HuH-7 (cell line): ENCODE measurements at regions not wholly inside any gene's neighbourhood (a gene's known extent, or its start where the extent isn't known, plus 50 kb on each side); places are given as distances from the start of the nearest gene placed in this dataset.

Experiments used
- DNase-seq: peaks from one replicate; pipeline ENCODE4 v3.0.0; 2011; ENCODE audit warnings: low spot score

DNA sequence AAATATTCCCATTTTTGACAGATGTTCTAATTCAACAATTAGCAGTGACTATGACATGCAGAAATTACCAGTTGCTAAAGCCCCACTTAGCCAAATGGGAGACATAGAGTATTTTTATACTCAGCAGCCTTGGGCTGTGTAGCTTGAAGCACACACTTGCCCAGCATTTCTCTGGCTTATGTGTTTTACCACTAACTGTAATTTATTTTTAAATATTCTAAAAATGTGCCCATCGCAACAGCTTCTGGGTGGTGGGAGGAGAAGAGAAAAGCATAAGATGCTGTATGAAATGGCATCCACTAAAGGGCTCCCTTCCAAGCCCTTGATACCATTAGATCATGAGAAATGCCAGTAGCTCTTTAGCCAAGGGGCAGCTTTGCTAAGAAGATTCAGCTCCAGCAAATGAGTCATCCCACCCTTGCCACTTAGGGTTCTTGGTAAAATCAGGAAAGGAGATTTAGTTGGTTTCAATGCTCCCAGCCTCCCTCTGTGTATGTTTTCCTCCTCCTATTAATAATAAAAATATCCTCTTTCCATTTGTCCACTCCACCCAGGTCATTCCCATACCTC, 462.7 kb upstream of the DEPDC1 start:
- no peak for DNase-seq

DNA sequence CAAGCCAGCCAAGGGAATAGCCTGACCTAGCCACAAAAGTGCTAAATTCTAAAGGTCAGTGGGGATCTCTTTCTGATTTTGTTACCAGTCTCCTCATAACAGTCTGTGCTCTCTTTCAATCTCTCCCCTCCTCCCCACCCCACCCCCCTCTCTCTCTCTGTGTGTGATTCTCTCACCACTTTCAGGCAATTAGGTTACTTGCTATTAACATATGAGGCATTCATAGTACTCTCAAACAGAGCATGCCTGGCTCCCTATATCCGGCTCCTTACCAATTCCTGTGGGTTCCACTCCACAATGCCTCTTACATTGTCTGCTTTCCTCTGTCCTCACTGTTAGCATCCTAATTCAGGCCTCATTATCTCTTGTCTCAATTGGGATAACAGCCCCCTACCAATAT, 464.3 kb upstream of the DEPDC1 start:
- DNase-seq: no peak

DNA sequence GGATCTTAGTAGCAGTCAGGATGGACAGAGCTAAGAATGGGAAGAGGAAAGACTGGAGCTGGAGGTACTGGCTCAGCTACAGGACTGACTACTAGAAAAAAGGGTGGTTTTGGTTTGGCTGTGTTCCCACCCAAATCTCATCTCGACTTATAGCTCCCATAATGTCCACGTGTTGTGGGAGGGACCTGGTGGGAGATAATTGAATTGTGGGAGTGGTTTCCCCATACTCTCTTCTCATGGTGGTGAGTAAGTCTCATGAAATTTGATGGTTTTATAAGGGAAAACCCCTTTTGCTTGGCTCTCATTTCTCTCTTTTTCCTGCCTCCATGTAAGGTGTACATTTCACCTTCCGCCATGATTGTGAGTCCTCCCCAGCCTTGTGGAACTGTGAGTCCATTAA, 466.5 kb upstream of the DEPDC1 start:
- DNase-seq: no peak

DNA sequence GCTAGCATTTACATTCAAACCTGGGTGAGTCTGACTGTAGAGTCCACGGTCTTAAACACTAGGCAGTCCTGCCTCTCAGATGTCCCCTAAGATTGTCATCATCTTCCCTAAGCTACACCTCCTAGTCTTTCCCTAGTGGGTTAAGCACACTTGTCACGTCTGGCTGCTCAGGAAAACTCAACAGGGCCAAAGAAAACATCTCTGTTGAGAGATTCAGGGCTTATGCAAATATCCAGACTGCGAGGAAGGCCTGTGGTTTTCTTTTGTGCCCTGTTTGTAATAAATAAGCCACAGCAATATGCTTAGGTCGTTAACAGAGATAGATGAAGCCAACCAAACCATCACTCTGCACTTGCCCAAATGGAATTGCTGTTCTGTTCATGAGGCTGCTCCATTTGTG, 472.6 kb upstream of the DEPDC1 start:
- DNase-seq: no peak

DNA sequence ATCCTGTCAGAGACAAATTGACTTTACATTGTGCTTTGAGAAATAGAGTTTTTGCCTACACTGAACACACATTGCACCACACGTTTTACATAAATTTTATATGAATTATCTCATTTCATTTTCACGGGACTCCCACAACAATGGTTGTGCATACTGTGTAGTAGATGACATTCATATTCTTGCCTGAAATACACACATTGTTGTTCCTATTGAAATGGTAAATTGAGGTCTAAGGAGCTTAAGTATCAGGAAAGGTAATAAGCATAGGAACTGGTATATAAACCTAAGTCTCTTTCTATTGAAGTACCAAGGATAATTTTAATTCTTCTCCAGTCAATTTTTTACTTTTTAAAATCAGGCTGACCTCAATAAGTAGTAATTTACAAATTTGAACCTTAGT, 473.7 kb upstream of the DEPDC1 start:
- DNase-seq: no peak

DNA sequence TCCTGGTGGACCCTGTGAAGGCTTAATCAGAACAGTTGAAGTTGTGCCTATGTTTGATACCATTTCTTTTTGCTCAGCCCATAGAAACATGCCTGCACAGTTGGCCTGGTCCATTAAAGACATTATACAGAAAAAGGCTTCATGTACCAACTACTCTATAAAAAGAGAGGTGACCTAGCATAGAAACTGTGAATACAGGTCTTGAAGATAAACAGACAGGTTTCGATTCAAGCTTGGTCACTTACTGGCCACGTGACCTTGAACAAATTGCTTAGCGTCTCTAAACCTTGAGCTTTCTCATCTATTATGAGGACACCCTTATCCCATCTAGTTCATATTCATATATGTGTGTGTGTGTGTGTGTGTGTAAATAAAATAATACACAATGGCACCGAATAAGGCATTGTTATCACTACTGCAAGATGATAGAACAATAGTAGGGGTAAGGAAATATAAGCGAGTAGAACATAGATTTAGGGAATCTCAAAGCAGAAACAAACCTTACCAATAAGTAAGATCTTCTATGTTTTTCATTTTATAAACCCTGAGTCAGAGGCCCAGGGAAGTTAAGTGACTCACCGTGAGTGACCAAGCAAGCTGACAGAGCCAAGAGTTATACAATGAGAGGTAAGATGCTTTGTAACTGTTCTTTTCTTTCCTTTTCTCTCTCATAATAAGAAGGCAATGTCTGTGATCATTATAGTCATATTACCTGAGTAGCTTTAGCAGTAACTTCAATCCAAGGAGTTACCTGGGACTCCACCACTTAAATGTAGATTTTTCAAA, 476.8 kb upstream of the DEPDC1 start:
- no peak for DNase-seq

DNA sequence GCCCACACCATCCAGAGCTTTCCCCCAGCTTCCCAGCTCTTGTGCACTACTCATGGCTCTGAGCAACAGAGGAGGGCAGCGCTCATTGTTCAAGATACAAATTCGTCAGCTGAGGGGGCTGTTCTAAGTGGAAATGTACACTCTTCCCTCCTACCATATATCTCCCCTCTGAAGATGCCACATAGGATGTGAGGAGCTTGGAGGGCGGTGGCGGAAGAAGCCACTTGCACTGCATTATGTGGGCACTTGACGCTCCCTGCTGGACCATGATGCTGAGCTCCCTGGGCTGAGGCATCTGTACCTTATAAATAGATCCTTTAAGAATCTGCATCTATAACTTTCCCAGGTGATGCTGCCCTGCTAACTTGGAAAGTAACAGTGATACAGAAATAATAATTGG, 477.6 kb upstream of the DEPDC1 start:
- DNase-seq: no peak

DNA sequence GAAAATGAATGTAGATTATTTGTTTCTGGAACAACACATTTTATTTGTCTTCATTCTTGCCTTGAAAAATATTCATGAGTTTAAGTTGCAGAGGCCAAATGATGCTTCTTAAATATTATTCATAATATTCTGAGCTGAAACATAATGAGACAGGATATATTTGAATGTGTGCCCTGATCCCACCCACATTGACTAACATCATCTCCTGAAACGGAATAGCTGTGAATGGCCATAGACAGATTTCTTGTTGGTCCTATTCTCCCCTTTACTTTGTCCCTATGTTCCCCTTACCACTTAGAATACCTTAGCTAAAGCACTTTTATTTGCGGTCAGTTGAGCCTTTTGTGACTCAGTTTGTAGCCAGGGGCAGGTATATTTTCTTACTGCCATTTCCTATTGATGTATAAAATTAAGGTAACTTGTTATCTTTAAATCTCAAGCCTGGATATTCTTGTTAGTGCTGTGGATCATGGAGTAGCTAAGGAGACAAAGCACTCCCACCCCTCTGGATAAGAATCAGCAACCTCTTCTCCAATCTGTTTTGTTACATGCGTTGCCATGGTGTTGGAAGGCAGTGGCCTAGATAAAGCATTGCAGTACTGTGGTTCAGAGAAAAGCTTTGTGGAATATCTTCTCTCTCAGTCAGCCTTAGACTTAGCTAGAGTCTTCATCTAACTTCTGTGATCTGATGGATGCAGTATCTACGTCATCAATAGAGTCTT, 478.5 kb upstream of the DEPDC1 start:
- no peak for DNase-seq

DNA sequence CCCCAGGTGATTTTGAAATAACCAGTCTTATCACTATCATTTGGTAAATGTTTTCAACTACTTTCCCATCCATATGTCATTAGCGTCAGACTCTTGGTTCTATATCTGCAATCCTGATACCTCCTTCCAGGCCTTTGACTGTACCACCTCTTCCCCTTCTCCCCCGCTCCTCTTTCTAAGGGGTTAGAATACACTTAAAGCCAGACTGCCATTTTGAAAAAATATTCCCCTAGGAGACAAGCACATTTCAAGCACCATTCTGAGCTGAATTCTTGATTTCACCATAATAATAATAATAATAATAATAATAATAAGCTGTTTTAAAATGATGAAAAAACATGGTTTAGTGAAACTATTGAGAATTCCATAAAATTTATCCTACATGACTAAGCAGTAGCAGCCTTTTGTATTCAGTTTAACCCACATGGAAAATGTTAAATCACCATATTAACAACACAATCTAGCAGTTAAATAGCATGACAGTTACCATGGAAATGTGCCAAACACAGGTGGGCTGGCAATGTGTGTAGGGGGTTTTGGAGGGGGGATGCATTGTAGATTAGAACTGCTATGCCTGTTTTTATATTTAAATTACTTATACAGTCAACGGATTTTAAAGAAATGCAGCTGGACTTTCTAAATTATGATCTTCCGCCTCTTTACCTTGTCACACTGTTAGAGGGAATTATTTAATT, 480.2 kb upstream of the DEPDC1 start:
- no peak for DNase-seq

DNA sequence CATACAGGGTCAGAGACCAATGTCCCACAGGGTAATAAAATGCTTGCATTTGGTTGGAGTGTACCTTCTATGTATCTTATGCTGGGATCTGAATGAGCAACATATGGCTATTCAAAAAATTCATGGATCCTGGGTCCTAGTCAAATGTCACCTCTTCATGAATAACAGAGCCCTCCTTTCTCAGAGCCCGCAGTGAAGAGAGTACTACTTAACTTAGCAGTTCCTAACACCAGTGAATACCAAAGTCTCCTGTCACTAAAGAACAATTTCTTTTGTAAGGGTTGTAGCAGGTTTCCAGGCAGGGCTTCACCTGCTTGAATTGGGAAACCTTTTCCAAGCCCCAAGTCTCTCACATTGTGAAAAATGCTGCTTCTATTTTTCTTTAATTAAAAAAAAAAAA, 483.0 kb upstream of the DEPDC1 start:
- DNase-seq: no peak

DNA sequence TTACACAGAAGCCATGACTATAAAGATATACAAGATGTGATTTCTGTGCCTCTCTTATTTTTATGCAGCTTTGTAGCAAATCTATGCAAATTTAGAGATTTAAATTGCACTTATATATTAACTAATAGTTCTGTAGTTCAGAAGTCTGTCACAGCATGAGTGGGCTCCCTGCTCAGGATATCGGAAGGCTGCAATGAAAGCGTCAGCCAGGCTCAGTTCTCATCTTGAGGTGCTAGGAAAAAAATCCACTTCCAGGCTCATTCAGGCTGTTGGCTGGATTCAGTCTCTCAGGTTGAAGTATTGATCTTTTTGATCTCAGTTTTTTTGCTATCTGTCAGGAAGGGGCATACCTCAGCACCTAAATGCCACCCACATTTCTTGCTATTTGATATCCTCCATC, 487.4 kb upstream of the DEPDC1 start:
- no peak for DNase-seq

DNA sequence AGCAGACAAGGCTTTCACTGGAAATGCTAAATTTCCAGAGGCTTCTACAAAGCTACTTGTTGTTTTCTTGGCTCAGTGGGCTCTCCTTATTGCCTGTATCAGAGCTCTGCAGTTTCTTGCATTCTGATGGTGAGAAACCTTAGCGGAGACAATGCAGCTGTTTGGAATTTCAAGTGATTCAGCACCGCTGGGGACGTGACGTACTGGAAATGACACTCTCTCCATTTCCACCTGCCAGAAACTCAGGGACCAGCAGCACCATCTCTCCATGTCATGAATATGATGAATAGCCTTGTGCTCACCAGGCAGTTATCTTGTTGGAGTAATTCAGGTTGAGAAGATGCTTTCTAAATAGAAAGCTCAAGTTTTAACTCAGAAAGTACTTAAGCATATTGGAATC, 497.2 kb upstream of the DEPDC1 start:
- DNase-seq: no peak

DNA sequence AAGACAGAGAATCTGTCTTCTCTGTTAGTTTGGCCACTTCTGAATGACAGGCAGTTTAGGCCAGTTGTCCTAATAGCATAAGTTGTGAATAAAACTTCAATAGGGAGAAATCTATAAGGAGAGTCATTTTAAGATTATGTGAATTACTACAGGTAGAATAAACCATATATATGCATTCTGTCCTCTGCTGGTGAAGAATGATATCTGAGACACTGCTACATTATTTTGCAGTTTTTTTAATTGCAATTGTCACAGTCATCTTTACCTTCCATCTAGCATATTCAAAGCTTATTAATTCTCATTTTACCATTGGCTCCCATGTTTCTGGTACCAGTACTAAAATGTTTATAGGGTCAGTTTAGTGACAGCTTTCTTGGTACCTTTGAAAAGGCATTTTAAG, 519.6 kb upstream of the DEPDC1 start:
- no peak for DNase-seq

DNA sequence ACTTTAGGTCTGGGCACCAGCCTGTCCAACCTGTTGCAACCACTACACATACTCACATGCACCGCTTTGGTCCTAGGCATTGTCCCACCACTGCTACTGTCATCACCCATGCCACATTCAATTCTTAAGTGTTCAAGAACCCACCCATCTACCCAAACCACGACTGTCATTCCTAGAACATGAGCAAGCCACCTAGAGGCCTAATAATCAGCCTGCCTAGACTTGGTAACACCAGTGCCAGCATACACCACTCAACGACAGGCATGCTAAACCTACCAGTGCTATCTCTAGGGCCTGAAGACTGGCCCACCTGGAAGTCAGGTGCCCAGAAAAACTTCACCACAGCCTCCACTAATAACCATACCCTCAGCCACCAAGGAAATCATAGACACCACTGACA, 532.8 kb upstream of the DEPDC1 start:
- DNase-seq: no peak

DNA sequence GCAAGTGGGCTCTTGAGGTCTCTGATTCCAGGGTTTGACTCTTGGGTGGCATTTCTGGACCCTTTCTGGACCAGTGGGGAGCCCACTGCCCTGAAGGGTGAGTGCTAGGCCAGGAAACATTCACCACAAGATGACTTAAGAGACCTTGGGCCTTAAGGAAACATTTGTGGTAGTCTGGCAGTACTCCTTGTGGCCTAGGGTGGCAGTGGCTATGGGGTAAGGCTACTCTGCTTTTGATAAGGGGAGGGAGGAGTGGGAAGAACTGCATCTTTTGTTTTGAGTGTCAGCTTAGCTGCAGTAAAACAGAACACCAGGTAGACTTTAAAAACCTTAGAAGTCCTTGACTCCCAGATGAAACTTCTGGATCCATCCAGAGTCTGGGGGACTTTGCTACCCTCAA, 529.3 kb upstream of the LRRC7 start:
- DNase-seq: no peak

DNA sequence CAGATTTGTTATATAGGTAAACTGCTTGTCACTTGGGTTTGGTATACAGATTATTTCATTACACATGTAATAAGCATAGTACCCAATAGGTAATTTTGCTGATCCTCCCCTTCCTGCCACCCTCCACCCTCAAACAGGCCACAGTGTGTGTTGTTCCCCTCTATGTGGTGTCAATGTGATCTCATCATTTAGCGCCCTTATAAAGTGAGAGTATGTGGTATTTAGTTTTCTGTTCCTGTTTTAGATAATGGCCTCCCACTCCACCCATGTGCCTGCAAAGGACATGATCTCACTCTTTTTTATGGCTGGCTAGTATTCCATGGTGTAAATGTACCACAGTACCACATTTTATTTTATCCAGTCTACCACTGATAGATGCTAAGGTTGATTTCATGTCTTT, 522.1 kb upstream of the LRRC7 start:
- no peak for DNase-seq

DNA sequence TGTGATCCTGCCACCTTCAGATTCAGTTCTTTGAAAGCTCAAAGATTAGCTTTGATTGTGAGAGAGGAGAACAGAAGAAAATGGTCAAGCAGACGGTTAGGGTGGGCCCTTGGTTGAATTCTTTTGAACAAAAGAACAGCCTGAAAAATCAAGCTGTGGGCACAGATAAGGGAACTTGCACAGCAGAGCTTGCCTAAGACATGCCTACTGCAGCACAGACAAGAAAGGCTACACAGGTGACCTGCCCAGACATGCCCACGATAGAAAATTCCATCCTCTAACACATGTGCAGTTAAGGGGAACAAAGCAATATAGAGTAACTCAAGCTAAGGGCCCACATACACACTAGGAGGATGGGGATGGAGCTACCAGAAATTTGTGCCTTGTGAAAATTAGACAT, 512.5 kb upstream of the LRRC7 start:
- no peak for DNase-seq

DNA sequence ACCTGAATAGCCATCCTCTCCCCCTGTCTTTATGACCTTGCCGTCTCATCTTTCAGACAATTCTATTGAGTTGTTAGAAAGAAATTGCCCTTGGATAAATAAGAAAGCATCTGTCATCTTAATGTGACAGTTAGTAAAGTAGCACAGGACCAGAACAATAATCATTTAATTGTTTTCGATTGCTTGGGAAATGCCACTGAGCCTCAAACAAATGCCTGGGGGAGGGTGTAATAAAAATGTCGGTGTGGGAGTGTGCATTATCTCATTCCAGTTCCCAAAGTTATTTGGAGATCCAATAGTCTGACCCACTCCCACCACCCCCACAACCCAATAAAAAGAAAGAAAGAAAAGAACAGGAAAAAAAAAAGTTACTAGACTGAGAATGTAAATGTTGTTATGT, 509.3 kb upstream of the LRRC7 start:
- DNase-seq: no peak

DNA sequence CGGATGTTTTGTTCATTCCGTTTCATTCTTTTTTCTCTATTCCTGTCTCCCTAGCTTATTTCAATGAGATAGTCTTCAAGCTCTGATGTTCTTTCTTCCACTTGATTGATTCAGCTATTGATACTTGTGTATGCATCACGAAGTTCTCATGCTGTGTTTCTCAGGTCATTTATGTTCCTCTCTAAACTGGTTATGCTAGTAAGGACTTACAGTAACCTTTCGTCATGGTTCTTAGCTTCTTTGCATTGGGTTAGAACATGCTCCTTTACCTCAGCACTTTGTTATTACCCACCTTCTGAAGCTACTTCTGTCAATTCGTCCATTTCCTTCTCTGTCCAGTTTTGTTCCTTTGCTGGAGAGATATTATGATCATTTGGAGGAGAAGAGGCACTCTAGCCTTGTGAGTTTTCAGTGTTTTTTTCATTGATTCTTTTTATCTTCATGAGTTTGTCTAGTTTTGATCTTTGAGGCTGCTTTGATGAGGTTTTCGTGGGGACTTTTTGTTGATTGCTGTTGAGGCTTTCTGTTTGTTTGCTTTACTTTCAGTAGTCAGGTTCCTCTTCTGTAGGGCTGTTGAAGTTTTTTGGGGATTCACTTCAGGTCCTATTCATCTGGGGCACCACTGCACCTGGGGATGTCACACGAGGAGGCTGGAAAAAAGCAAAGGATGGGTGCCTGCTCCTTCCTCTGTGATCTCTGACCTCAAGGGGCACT, 496.9 kb upstream of the LRRC7 start:
- DNase-seq: no peak

DNA sequence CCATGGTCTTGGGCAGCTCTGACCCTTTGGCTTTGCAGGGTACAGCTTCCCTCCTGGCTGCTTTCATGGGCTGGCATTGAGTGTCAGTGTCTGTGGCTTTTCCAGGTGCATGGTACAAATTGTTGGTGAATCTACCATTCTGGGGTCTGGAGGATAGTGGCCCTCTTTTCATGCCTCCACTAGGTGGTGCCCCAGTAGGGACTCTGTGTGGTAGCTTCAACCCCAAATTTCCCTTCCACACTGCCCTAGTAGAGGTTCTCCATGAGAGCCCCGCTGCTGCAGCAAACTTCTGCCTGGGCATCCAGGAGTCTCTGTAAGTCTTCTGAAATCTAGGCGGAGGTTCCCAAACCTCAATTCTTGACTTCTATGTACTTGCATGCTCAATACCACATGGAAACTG, 494.5 kb upstream of the LRRC7 start:
- DNase-seq: no peak

DNA sequence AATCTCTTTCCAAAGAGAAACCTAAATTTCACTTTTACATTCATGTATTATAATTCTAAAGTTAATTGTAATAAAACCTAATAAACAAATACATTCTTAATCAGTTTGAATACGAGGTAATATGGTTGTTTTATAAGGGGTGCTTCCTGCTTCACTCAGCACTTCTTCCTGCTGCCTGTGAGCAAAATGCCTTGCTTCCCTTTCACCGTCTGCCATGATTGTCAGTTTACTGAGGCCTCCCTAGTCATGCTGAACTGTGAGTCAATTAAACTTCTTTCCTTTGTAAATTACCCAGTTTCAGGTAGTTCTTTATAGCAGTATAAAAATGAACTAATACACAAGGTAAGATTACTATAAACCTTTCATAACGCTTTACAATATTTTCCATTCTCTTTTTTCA, 491.1 kb upstream of the LRRC7 start:
- no peak for DNase-seq

DNA sequence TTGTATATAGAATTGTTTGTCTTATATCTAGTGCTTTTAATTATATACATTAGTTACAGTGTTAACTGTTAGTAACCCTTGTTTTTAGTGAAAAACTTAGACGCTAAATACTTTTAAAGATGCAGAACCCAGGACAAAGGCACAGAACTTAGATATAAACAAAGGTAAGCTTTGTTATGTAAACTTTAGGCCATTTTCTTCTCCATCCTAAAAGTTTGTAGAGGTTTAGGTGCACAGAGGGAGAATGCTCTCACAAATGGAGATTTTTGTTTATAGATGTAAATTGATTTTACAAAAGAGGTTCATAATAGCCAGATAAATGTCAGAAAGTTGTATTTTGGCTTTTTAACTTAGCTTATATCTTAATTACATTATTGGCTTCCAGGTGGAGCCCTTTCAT, 490.5 kb upstream of the LRRC7 start:
- no peak for DNase-seq
